Mesenteric fat pad (tissue), 1 donor: ENCODE measurements at regions not wholly inside any gene's neighbourhood (a gene's known extent, or its start where the extent isn't known, plus 50 kb on each side); places are given as distances from the start of the nearest gene placed in this dataset.

Experiments used
- DNase-seq: peaks from one replicate; pipeline ENCODE4 v3.0.0-alpha.2; 2020; ENCODE audit warnings: low spot score
- donor health status: DM: yes; HTN: yes; CAD: no.

GRCh38 chr7:109125001-109125400 lies 555.3 kb downstream of the DNAJB9 start:
- no peak for DNase-seq

- no peak for DNase-seq
Measured at GRCh38 chr7:109126404-109127050, 556.9 kb downstream of the DNAJB9 start.

GRCh38 chr7:109127145-109127544 lies 557.5 kb downstream of the DNAJB9 start:
- no peak for DNase-seq

GRCh38 chr7:109131141-109131540 lies 561.5 kb downstream of the DNAJB9 start:
- no peak for DNase-seq

- no peak for DNase-seq
Measured at GRCh38 chr7:109136893-109137292, 567.2 kb downstream of the DNAJB9 start.

GRCh38 chr7:109154748-109155147 lies 585.1 kb downstream of the DNAJB9 start:
- DNase-seq = no peak

- DNase-seq = no peak
Measured at GRCh38 chr7:109158246-109158645, 588.6 kb downstream of the DNAJB9 start.

GRCh38 chr7:109176661-109177060 lies 607.0 kb downstream of the DNAJB9 start:
- no peak for DNase-seq

- DNase-seq = no peak
Measured at GRCh38 chr7:109178342-109178741, 608.7 kb downstream of the DNAJB9 start.

- DNase-seq = no peak
Measured at GRCh38 chr7:109179601-109180000, 609.9 kb downstream of the DNAJB9 start.

GRCh38 chr7:109190766-109191398 lies 621.2 kb downstream of the DNAJB9 start:
- no peak for DNase-seq

- no peak for DNase-seq
Measured at GRCh38 chr7:109206196-109206595, 636.5 kb downstream of the DNAJB9 start.

GRCh38 chr7:109213081-109213480 lies 643.4 kb downstream of the DNAJB9 start:
- DNase-seq = no peak

- DNase-seq = no peak
Measured at GRCh38 chr7:109215341-109215740, 645.7 kb downstream of the DNAJB9 start.

- no peak for DNase-seq
Measured at GRCh38 chr7:109224100-109224499, 654.4 kb downstream of the DNAJB9 start.

- no peak for DNase-seq
Measured at GRCh38 chr7:109226699-109227098, 657.0 kb downstream of the DNAJB9 start.

- no peak for DNase-seq
Measured at GRCh38 chr7:109235316-109235715, 665.6 kb downstream of the DNAJB9 start.

- DNase-seq = no peak
Measured at GRCh38 chr7:109246330-109247077, 676.8 kb downstream of the DNAJB9 start.

GRCh38 chr7:109256762-109257560 lies 687.3 kb downstream of the DNAJB9 start:
- DNase-seq = no peak

- DNase-seq = no peak
Measured at GRCh38 chr7:109259151-109259550, 689.5 kb downstream of the DNAJB9 start.

GRCh38 chr7:109261781-109262180 lies 692.1 kb downstream of the DNAJB9 start:
- DNase-seq = no peak

- no peak for DNase-seq
Measured at GRCh38 chr7:109266610-109267009, 696.9 kb downstream of the DNAJB9 start.
